SK-N-SH (cell line): ENCODE measurements at regions not wholly inside any gene's neighbourhood (a gene's known extent, or its start where the extent isn't known, plus 50 kb on each side); places are given as distances from the start of the nearest gene placed in this dataset.

Experiments
- CTCF ChIA-PET: fragments of 300-600, 350-600 bp; formaldehyde crosslinking; extraction: SDS; loops from one replicate; lab custom pipeline; 2021; lab: Yijun Ruan, JAX
- POLR2A ChIA-PET: fragments of 350-600 bp; sonication (Branson Sonifier 250); formaldehyde crosslinking; extraction: SDS; loops from one replicate; lab custom pipeline; 2020; ENCODE audit warnings: antibody characterized with exemption, inconsistent platforms; lab: Yijun Ruan, JAX
- DNase-seq: peaks from one replicate; pipeline ENCODE4 v3.0.0; 2012
- H2AFZ ChIP-seq: fragments of 200-600 bp; sonication (generic); 2 replicates; pipeline ENCODE4 v1.8.1; 2016; ENCODE audit warnings: antibody characterized with exemption, mild to moderate bottlenecking, low read depth
- H3F3A ChIP-seq: fragments of 200-600 bp; sonication (generic); replicated peaks from 2 replicates; pipeline ENCODE3; 2016; ENCODE audit warnings: antibody characterized with exemption, mild to moderate bottlenecking; ENCODE audit not compliant: insufficient read depth
- H3K27ac ChIP-seq, 2 experiments: fragments of 200-500 bp in 1 of 2; fragments of 200-600 bp in 1 of 2; sonication (Bioruptor generic) in 1 of 2; sonication (generic), shearing (Covaris generic) in 1 of 2; 2 replicates each; pipeline versions ENCODE4 v1.5.1 to v1.6.1; 2014 to 2016; ENCODE audit warnings: low read depth in 2 of 2, inconsistent platforms in 1 of 2, low read length in 1 of 2, mild to moderate bottlenecking in 1 of 2, mixed read lengths in 1 of 2
- H3K27me3 ChIP-seq: fragments of 200-600 bp; sonication (generic), shearing (Covaris generic); 2 replicates; pipeline ENCODE4 v1.6.1; 2016; ENCODE audit warnings: mixed run types; ENCODE audit not compliant: insufficient read depth
- H3K36me3 ChIP-seq, 2 experiments: fragments of 200-500 bp in 1 of 2; fragments of 200-600 bp in 1 of 2; sonication (Bioruptor generic) in 1 of 2; sonication (generic) in 1 of 2; replicated peaks in 1 of 2; 2 replicates each; pipeline versions ENCODE3 to v1.5.1; 2014 to 2016; ENCODE audit warnings: low read length in 1 of 2, mild to moderate bottlenecking in 1 of 2; ENCODE audit not compliant: insufficient read depth in 2 of 2, control insufficient read depth in 1 of 2
- H3K4me1 ChIP-seq, 2 experiments: fragments of 200-500 bp in 1 of 2; fragments of 200-600 bp in 1 of 2; sonication (Bioruptor generic) in 1 of 2; sonication (generic), shearing (Covaris generic) in 1 of 2; 2 replicates each; pipeline versions ENCODE4 v1.5.1 to v1.6.1; 2014 to 2016; ENCODE audit warnings: low read depth in 1 of 2, low read length in 1 of 2, mixed run types in 1 of 2; ENCODE audit not compliant: insufficient read depth in 2 of 2, control insufficient read depth in 1 of 2
- H3K4me2 ChIP-seq: fragments of 200-600 bp; sonication (generic), shearing (Covaris generic); 2 replicates; pipeline ENCODE4 v1.6.1; 2017; ENCODE audit warnings: mixed run types
- H3K4me3 ChIP-seq, 2 experiments: fragments of 200-500 bp in 1 of 2; fragments of 200-600 bp in 1 of 2; sonication (Bioruptor generic) in 1 of 2; sonication (generic), shearing (Covaris generic) in 1 of 2; 2 replicates each; pipeline versions ENCODE4 v1.5.1 to v1.8.1; 2014 to 2016; ENCODE audit warnings: low read depth in 2 of 2, inconsistent platforms in 1 of 2, low read length in 1 of 2, mild to moderate bottlenecking in 1 of 2, mixed read lengths in 1 of 2, moderate library complexity in 1 of 2
- H3K79me2 ChIP-seq: fragments of 200-600 bp; sonication (generic); 2 replicates; pipeline ENCODE4 v1.8.1; 2017; ENCODE audit warnings: mild to moderate bottlenecking; ENCODE audit not compliant: insufficient read depth
- H3K9ac ChIP-seq: fragments of 200-600 bp; sonication (generic); 2 replicates; pipeline ENCODE4 v1.6.1; 2017; ENCODE audit warnings: mixed run types
- H3K9me2 ChIP-seq: fragments of 200-600 bp; sonication (generic); 2 replicates; pipeline ENCODE4 v1.6.1; 2017; ENCODE audit warnings: mixed run types
- H3K9me3 ChIP-seq: fragments of 200-600 bp; sonication (generic); 2 replicates; pipeline ENCODE4 v1.6.1; 2017; ENCODE audit warnings: mixed run types, mild to moderate bottlenecking, moderate library complexity
- H4K20me1 ChIP-seq: fragments of 200-600 bp; sonication (generic); 2 replicates; pipeline ENCODE4 v1.6.1; 2017; ENCODE audit warnings: mild to moderate bottlenecking, mixed run types; ENCODE audit not compliant: insufficient read depth
- CHD2 ChIP-seq: fragments of 150-350 bp; IDR thresholded peaks from 2 replicates; pipeline ENCODE4 v1.6.1; 2018; ENCODE audit warnings: low read length; ENCODE audit not compliant: partially characterized antibody
- ELF1 ChIP-seq: IDR thresholded peaks from 2 replicates; pipeline ENCODE4 v1.4.0; 2012
- GATA2 ChIP-seq: sonication (generic); formaldehyde crosslinking; IDR thresholded peaks from 2 replicates; pipeline ENCODE4 v1.5.0; 2020; ENCODE audit warnings: mild to moderate bottlenecking, missing genetic modification reagents
- IRF3 ChIP-seq: fragments of 150-350 bp; IDR thresholded peaks from 2 replicates; pipeline ENCODE4 v1.6.1; 2016; ENCODE audit warnings: mild to moderate bottlenecking, low read depth, low read length
- NFIC ChIP-seq: IDR thresholded peaks from 2 replicates; pipeline ENCODE4 v1.4.0; 2012; ENCODE audit warnings: borderline replicate concordance
- PBX3 ChIP-seq: IDR thresholded peaks from 2 replicates; pipeline ENCODE4; 2012
- POLR2AphosphoS5 ChIP-seq: IDR thresholded peaks from 2 replicates; pipeline ENCODE4 v1.6.1; 2012; ENCODE audit warnings: low read depth, low read length
- RAD21 ChIP-seq: IDR thresholded peaks from 2 replicates; pipeline ENCODE4 v1.6.1; 2012; ENCODE audit warnings: mild to moderate bottlenecking, low read length
- RCOR1 ChIP-seq: fragments of 150-350 bp; IDR thresholded peaks from 2 replicates; pipeline ENCODE4 v1.6.1; 2017; ENCODE audit warnings: antibody characterized with exemption, low read length
- REST ChIP-seq: IDR thresholded peaks from 2 replicates; pipeline ENCODE4 v1.6.1; 2012; ENCODE audit warnings: mild to moderate bottlenecking, low read depth, low read length, moderate library complexity
- RFX5 ChIP-seq: IDR thresholded peaks from 2 replicates; pipeline ENCODE4 v1.6.1; 2012; ENCODE audit warnings: mild to moderate bottlenecking, improper control_type of control experiment, low read length
- SIN3A ChIP-seq: IDR thresholded peaks from 2 replicates; pipeline ENCODE4 v1.6.1; 2012; ENCODE audit warnings: low read depth, mild to moderate bottlenecking, low read length, moderate library complexity, borderline replicate concordance
- SMC3 ChIP-seq: IDR thresholded peaks from 2 replicates; pipeline ENCODE4 v1.6.1; 2012; ENCODE audit warnings: low read depth, low read length, improper control_type of control experiment
- TCF12 ChIP-seq: IDR thresholded peaks from 2 replicates; pipeline ENCODE4 v1.4.0; 2012
- USF1 ChIP-seq: IDR thresholded peaks from 2 replicates; pipeline ENCODE4 v1.4.0; 2012; ENCODE audit warnings: low read depth, borderline replicate concordance
- WGBS: methylation state at CpG from one replicate; pipeline ENCODE4 v1.1.6; 2017; ENCODE audit warnings: low lambda C conversion rate; 5-methylcytosine and 5-hydroxymethylcytosine counted together

- Histone ChIP-seq H3K79me2 (no peaks in the 10 kb centered on the region), H2AFZ (no peak overlapping the region), H3K27ac (no peak overlapping the region), H3K9ac (no peak overlapping the region), H4K20me1 (no peaks in the 10 kb centered on the region), H3K4me3 (no peak overlapping the region), H3K9me3 (peaks cover 10% of the 10 kb centered on the region; the same call in 1 of the 2 replicates), H3K4me2 (no peak overlapping the region), H3K9me2 (no peaks in the 10 kb centered on the region), H3K27me3 (no peaks in the 10 kb centered on the region), H3F3A (no peaks in the 10 kb centered on the region), H3K4me1 (no peaks in the 10 kb centered on the region), H3K36me3 (no peaks in the 10 kb centered on the region)
- ChIA-PET POLR2A (no interaction called here), CTCF (no interaction called here)
- TF ChIP-seq RFX5 (no peak), USF1 (no peak), ELF1 (no peak), IRF3 (no peak), RAD21 (no peak), REST (no peak), GATA2 (CRISPR knock-in tag) (no peak), RCOR1 (no peak), SIN3A (no peak), TCF12 (no peak), POLR2AphosphoS5 (no peak), CHD2 (no peak), SMC3 (no peak), NFIC (no peak), PBX3 (no peak)
- 10% methylated on average over 1 of the region's 1 CpG for WGBS
- no peak for DNase-seq
Observed at GRCh38 chr4:73317092-73317491, 58.5 kb upstream of the ANKRD17 start.
